Gastroesophageal sphincter (tissue), 3 donors: ENCODE measurements at regions not wholly inside any gene's neighbourhood (a gene's known extent, or its start where the extent isn't known, plus 50 kb on each side); places are given as distances from the start of the nearest gene placed in this dataset.

Experiments used
- CTCF ChIP-seq, 4 experiments: fragments of 200-600 bp in 2 of 4; fragments of 450-650 bp in 2 of 4; sonication (generic) in 1 of 4; IDR thresholded peaks; one replicate each; pipeline ENCODE4 v1.5.1; 2017 to 2019; ENCODE audit warnings: antibody characterized with exemption in 4 of 4, mild to moderate bottlenecking in 2 of 4, moderate library complexity in 2 of 4
- EP300 ChIP-seq: sonication (generic); formaldehyde crosslinking; IDR thresholded peaks from one replicate; pipeline ENCODE4 v1.6.1; 2017; ENCODE audit warnings: antibody characterized with exemption, mild to moderate bottlenecking
- POLR2A ChIP-seq, 2 donors: fragments of 450-650 bp; IDR thresholded peaks; one replicate each; pipeline ENCODE4 v1.6.1; 2017; ENCODE audit warnings: antibody characterized with exemption in 2 of 2, mild to moderate bottlenecking in 2 of 2, moderate library complexity in 1 of 2
- POLR2AphosphoS5 ChIP-seq: sonication (generic); formaldehyde crosslinking; IDR thresholded peaks from one replicate; pipeline ENCODE4 v1.6.1; 2017; ENCODE audit warnings: antibody characterized with exemption

GRCh38 chr22:34804604-34805003 lies 261.4 kb upstream of the ISX start:
- TF ChIP-seq CTCF (IDR thresholded peaks at IDR 0.05) (no peak), POLR2AphosphoS5 (no peak), POLR2A (IDR thresholded peaks at IDR 0.05) (no peak), EP300 (no peak)
